ENCODE measurements at regions not wholly inside any gene's neighbourhood (a gene's known extent, or its start where the extent isn't known, plus 50 kb on each side); places are given as distances from the start of the nearest gene placed in this dataset.
"Not testable (repeated sequence)": the region's sequence is repeated elsewhere in the genome, so short reads cannot be mapped to it uniquely, and the experiment has no call there.

GRCh38 chr19:34620134-34620533 lies 56.8 kb downstream of the SCGB2B2 start:
- H3K4me3 ChIP-seq (ENCODE audit: low read depth, low read length); DNase-seq (ENCODE audit: low read depth): not testable (repeated sequence)

GRCh38 chr19:34618410-34618809 lies 58.5 kb downstream of the SCGB2B2 start:
- TF ChIP-seq CTCF (conservative IDR thresholded peaks at IDR 0.05; ENCODE audit: low read depth, low read length): no peak
- no peak for DNase-seq (ENCODE audit: low read depth)
- no peak overlapping the region for H3K4me3 ChIP-seq (ENCODE audit: low read depth, low read length)

GRCh38 chr19:34617996-34618395 lies 59.0 kb downstream of the SCGB2B2 start:
- H3K4me3 ChIP-seq (ENCODE audit: low read depth, low read length); DNase-seq (ENCODE audit: low read depth): not testable (repeated sequence)

GRCh38 chr19:34603003-34603402 lies 74.0 kb downstream of the SCGB2B2 start:
- no peak for TF ChIP-seq CTCF (conservative IDR thresholded peaks at IDR 0.05; ENCODE audit: low read depth, low read length)
- DNase-seq (ENCODE audit: low read depth): no peak
- no peak overlapping the region for H3K4me3 ChIP-seq (ENCODE audit: low read depth, low read length)

- TF ChIP-seq CTCF (conservative IDR thresholded peaks at IDR 0.05; ENCODE audit: low read depth, low read length): no peak
- DNase-seq (ENCODE audit: low read depth): no peak
- no peak overlapping the region for H3K4me3 ChIP-seq (ENCODE audit: low read depth, low read length)
Measured at GRCh38 chr19:34601071-34601470, 75.9 kb downstream of the SCGB2B2 start.

GRCh38 chr19:34600366-34600765 lies 76.6 kb downstream of the SCGB2B2 start:
- TF ChIP-seq CTCF (conservative IDR thresholded peaks at IDR 0.05; ENCODE audit: low read depth, low read length): no peak
- no peak for DNase-seq (ENCODE audit: low read depth)
- H3K4me3 ChIP-seq (ENCODE audit: low read depth, low read length): no peak overlapping the region

- TF ChIP-seq CTCF (conservative IDR thresholded peaks at IDR 0.05; ENCODE audit: low read depth, low read length): no peak
- DNase-seq (ENCODE audit: low read depth): no peak
- H3K4me3 ChIP-seq (ENCODE audit: low read depth, low read length): no peak overlapping the region
Measured at GRCh38 chr19:34598217-34599155, 78.5 kb downstream of the SCGB2B2 start.

DNA sequence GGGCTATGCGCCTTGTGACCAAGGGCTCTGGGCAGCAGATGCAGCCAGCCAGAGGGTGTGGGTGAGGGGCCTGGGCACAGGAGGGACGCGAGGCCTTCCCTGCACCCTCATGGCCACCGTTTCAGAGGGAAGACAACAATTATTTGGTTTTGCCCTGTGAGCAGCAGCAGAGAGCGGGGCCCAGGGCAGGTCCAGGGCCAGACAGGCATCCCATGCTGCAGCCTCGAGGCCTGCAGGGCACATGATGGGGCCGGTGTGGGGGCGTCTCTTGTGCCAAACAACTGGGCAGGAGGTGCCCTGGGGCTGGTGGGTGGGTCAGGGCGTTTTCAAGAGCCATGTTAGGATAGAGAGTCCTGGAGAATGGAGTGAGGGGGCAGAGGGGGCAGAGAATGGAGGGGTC lies 79.4 kb downstream of the SCGB2B2 start:
- no peak overlapping the region for H3K4me3 ChIP-seq (ENCODE audit: low read depth, low read length)
- TF ChIP-seq CTCF (conservative IDR thresholded peaks at IDR 0.05; ENCODE audit: low read depth, low read length): no peak
- no peak for DNase-seq (ENCODE audit: low read depth)

Measured in choroid plexus epithelial cell (primary cell).